Adrenal gland (tissue), 5 donors: ENCODE measurements at regions not wholly inside any gene's neighbourhood (a gene's known extent, or its start where the extent isn't known, plus 50 kb on each side); places are given as distances from the start of the nearest gene placed in this dataset.

ENCODE experiments used
- POLR2A ChIP-seq, 2 donors: fragments of 450-650 bp; IDR thresholded peaks; one replicate each; pipeline ENCODE4 v1.6.1; 2017; ENCODE audit warnings: antibody characterized with exemption in 2 of 2, mild to moderate bottlenecking in 2 of 2, moderate library complexity in 1 of 2
- TF ChIP-seq, protein P1 (sequence below), 6 experiments: fragments of 450-650 bp in 4 of 6; fragments of 200-600 bp in 2 of 6; sonication (generic) in 1 of 6; IDR thresholded peaks; 1 replicate in 5 of 6; 2 replicates in 1 of 6; pipeline versions ENCODE4 v1.5.1 to v1.8.0; 2016 to 2021; ENCODE audit warnings: antibody characterized with exemption in 6 of 6, mild to moderate bottlenecking in 2 of 6, moderate library complexity in 1 of 6
- donor health status: DM: no; HTN: no; CAD: no.

DNA sequence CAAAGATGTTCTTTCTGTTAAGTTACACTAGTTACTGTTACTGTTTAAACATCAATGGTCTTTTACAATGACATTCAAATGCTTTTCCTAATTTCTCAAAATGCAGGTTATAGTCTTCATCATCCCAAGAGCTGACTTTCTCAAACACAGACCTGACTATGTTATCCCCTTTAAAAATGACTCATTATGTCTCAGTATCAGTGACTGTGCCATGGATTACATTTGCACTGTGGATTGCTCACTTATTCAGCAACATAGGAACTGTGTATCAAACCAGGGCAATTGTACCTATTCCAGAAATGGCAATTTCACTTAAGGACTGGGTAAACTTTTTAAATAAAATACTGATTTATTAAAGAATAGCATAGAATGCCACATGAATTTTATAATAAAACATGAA, 630.2 kb upstream of the NOVA1 start:
- no peak for TF ChIP-seq POLR2A (IDR thresholded peaks at IDR 0.05)
- TF ChIP-seq, protein P1, sequence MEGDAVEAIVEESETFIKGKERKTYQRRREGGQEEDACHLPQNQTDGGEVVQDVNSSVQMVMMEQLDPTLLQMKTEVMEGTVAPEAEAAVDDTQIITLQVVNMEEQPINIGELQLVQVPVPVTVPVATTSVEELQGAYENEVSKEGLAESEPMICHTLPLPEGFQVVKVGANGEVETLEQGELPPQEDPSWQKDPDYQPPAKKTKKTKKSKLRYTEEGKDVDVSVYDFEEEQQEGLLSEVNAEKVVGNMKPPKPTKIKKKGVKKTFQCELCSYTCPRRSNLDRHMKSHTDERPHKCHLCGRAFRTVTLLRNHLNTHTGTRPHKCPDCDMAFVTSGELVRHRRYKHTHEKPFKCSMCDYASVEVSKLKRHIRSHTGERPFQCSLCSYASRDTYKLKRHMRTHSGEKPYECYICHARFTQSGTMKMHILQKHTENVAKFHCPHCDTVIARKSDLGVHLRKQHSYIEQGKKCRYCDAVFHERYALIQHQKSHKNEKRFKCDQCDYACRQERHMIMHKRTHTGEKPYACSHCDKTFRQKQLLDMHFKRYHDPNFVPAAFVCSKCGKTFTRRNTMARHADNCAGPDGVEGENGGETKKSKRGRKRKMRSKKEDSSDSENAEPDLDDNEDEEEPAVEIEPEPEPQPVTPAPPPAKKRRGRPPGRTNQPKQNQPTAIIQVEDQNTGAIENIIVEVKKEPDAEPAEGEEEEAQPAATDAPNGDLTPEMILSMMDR (IDR thresholded peaks at IDR 0.05): no peak
